BJ (cell line): ENCODE measurements at regions not wholly inside any gene's neighbourhood (a gene's known extent, or its start where the extent isn't known, plus 50 kb on each side); places are given as distances from the start of the nearest gene placed in this dataset.

Experiments used
- CTCF ChIA-PET: fragments of 350-600 bp; formaldehyde crosslinking; extraction: SDS; loops from one replicate; lab custom pipeline; 2021; ENCODE audit warnings: antibody characterized with exemption, inconsistent platforms; lab: Yijun Ruan, JAX
- POLR2A ChIA-PET: fragments of 300-600 bp; sonication (Branson Sonifier 250); formaldehyde crosslinking; extraction: SDS; loops from one replicate; lab custom pipeline; 2021; ENCODE audit warnings: antibody characterized with exemption; lab: Charles Lee
- DNase-seq: peaks from one replicate; pipeline ENCODE4 v3.0.0-alpha.2; 2011; ENCODE audit warnings: low read depth
- H3K27me3 ChIP-seq: 2 replicates; pipeline ENCODE4 v1.6.0; 2011; ENCODE audit warnings: low read length; ENCODE audit not compliant: control insufficient read depth, insufficient read depth
- H3K36me3 ChIP-seq: 2 replicates; pipeline ENCODE4 v1.5.1; 2011; ENCODE audit warnings: low read length; ENCODE audit not compliant: control insufficient read depth, insufficient read depth
- H3K4me3 ChIP-seq: 2 replicates; pipeline ENCODE4 v1.5.1; 2011; ENCODE audit warnings: low read depth, mild to moderate bottlenecking, control low read depth, low read length
- CTCF ChIP-seq: IDR thresholded peaks from 2 replicates; pipeline ENCODE4 v1.5.1; 2011; ENCODE audit warnings: low read depth, mild to moderate bottlenecking, control low read depth, inconsistent platforms, low read length, moderate library complexity; ENCODE audit not compliant: insufficient read depth

GRCh38 chr9:106622164-106622487 is 240.8 kb upstream of the ZNF462 start:
- DNase-seq: no peak
- ChIA-PET CTCF (no interaction called here), POLR2A (no interaction called here)
- Histone ChIP-seq H3K4me3 (no peak overlapping the region), H3K36me3 (no peaks in the 10 kb centered on the region), H3K27me3 (no peaks in the 10 kb centered on the region)
- no peak for TF ChIP-seq CTCF

DNA sequence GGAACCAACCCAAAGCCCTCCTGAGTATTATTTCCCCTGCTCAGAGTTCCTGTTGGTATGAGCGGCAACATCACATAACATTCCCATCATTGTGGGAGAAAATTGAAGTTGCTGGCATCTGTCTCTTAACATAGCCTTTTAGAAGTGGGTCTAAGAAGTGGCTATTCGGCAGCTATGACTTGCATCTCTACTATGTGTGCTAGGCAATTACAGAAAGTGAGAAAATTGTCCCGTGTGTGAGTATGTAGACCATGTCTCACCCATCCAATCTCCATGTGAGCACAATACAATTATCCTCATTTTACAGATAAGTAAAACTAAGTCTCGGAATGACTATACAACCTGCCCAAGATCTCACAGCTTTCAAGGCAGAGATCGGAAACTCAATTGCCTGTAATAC is 239.4 kb upstream of the ZNF462 start:
- DNase-seq: no peak
- Histone ChIP-seq H3K36me3 (no peaks in the 10 kb centered on the region), H3K27me3 (no peaks in the 10 kb centered on the region), H3K4me3 (no peak overlapping the region)
- CTCF ChIA-PET: no interaction called here
- no peak for TF ChIP-seq CTCF
- POLR2A ChIA-PET: no interaction called here

DNA sequence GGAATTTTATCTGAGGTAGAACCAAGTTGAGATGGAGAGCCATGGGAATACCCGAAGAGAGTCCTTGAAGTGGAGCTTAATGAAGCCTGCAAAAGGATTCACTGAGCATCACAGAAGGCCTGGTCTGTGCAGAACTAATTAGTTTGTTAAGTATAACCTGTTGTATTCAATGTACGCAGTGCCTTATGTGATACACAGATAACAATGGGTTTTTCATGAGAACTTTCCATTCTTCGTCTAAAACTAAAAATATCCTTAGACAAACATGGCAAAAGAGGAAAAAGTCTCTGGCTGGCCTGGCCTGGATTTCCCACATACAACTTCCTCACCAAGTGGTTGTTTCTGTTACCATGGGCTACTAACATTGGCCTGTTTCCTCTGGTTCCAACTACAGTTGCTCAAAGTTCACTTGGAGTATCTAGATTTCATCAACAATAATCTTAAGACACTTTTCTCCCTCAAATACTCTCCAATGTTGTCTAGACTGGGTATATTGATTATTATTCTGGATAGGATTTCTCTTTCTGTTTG is 237.6 kb upstream of the ZNF462 start:
- ChIA-PET CTCF (no interaction called here), POLR2A (no interaction called here)
- H3K4me3 ChIP-seq: no peak overlapping the region
- H3K36me3 ChIP-seq: no peaks in the 10 kb centered on the region
- DNase-seq: no peak
- TF ChIP-seq CTCF: no peak
- H3K27me3 ChIP-seq: no peaks in the 10 kb centered on the region

GRCh38 chr9:106626936-106627335 is 236.0 kb upstream of the ZNF462 start:
- Histone ChIP-seq H3K36me3 (no peaks in the 10 kb centered on the region), H3K27me3 (no peaks in the 10 kb centered on the region), H3K4me3 (no peak overlapping the region)
- DNase-seq: no peak
- POLR2A ChIA-PET: no interaction called here
- no peak for TF ChIP-seq CTCF
- CTCF ChIA-PET: no interaction called here

DNA sequence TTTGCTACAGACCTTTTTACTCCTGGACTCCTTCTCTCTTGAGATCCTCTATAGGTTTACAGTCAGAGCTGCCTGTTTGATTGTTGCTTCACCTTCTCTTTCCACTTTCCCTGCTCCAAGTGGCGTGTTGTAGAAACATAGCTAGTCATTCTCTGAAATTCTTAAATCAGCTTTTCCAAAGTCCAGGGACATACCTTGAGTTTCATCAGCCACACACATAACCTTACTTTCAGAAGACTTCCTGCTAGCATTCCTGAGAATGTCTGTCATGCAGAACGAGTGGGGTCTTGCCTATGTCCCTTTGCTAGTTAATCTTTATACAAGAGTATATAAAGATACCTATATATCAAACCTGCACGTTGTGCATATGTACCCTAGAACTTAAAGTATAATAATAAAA is 230.3 kb upstream of the ZNF462 start:
- no peak for DNase-seq
- Histone ChIP-seq H3K27me3 (no peaks in the 10 kb centered on the region), H3K4me3 (no peak overlapping the region), H3K36me3 (no peaks in the 10 kb centered on the region)
- ChIA-PET CTCF (no interaction called here), POLR2A (no interaction called here)
- no peak for TF ChIP-seq CTCF
